ENCODE measurements at regions not wholly inside any gene's neighbourhood (a gene's known extent, or its start where the extent isn't known, plus 50 kb on each side); places are given as distances from the start of the nearest gene placed in this dataset.

- 80 to 87% methylated on average over 4 of the region's 4 CpGs for WGBS, 2 experiments (ENCODE audit: low coverage in 1 of 2, low lambda C conversion rate in 2 of 2, missing lambda C conversion rate in 2 of 2)
- Histone ChIP-seq H3K79me2 (ENCODE audit: insufficient read depth) (peaks cover 3% of the 10 kb centered on the region; the same call in 1 of the 2 replicates), H3K9me3 (ENCODE audit: low read depth) (no peaks in the 10 kb centered on the region), H3K9ac (no peak overlapping the region), H2AFZ (no peak overlapping the region), H3K4me2 (ENCODE audit: unreplicated experiment) (no peak overlapping the region), H3K27me3 (replicated peaks; ENCODE audit: insufficient read depth) (no peaks in the 10 kb centered on the region), H3K27ac (no peak overlapping the region), H3K4me1 (ENCODE audit: insufficient read depth) (no peaks in the 10 kb centered on the region), H3K4me3 (no peak overlapping the region), H3F3A (ENCODE audit: insufficient read depth) (peaks cover 9% of the 10 kb centered on the region), H3K36me3 (ENCODE audit: low read depth) (no peaks in the 10 kb centered on the region), H3K9me2 (ENCODE audit: insufficient read depth) (no peaks in the 10 kb centered on the region), H4K20me1 (ENCODE audit: insufficient read depth) (no peaks in the 10 kb centered on the region)
- DNase-seq, result no peak
- TF ChIP-seq EZH2 (IDR thresholded peaks at IDR 0.05; ENCODE audit: insufficient read depth, poor library complexity, severe bottlenecking), result no peak
- TF ChIP-seq EZH2phosphoT487 (IDR thresholded peaks at IDR 0.05; ENCODE audit: insufficient read depth, low read depth), result no peak
- in situ Hi-C loops (cut with MboI), result no loop called here
Measured at GRCh38 chr6:27023664-27024063, 223.8 kb upstream of the PRSS16 start.

GRCh38 chr6:27025351-27025750 lies 222.2 kb upstream of the PRSS16 start:
- 54 to 60% methylated on average over 1 of the region's 1 CpG for WGBS, 2 experiments (ENCODE audit: low coverage in 1 of 2, low lambda C conversion rate in 2 of 2, missing lambda C conversion rate in 2 of 2)

GRCh38 chr6:27026361-27026760 lies 221.1 kb upstream of the PRSS16 start:
- Histone ChIP-seq H3K4me1 (ENCODE audit: insufficient read depth) (no peaks in the 10 kb centered on the region), H3K36me3 (ENCODE audit: low read depth) (no peaks in the 10 kb centered on the region), H3K9ac (no peak overlapping the region), H3K9me3 (ENCODE audit: low read depth) (no peaks in the 10 kb centered on the region), H4K20me1 (ENCODE audit: insufficient read depth) (no peaks in the 10 kb centered on the region), H3K27me3 (replicated peaks; ENCODE audit: insufficient read depth) (no peaks in the 10 kb centered on the region), H3K4me2 (ENCODE audit: unreplicated experiment) (no peak overlapping the region), H3K27ac (no peak overlapping the region), H3F3A (ENCODE audit: insufficient read depth) (no peaks in the 10 kb centered on the region), H3K4me3 (no peak overlapping the region), H3K9me2 (ENCODE audit: insufficient read depth) (no peaks in the 10 kb centered on the region), H2AFZ (no peak overlapping the region), H3K79me2 (ENCODE audit: insufficient read depth) (no peaks in the 10 kb centered on the region)
- no peak for TF ChIP-seq EZH2phosphoT487 (IDR thresholded peaks at IDR 0.05; ENCODE audit: insufficient read depth, low read depth)
- TF ChIP-seq EZH2 (IDR thresholded peaks at IDR 0.05; ENCODE audit: insufficient read depth, poor library complexity, severe bottlenecking), result no peak
- 32 to 33% methylated on average over 1 of the region's 1 CpG for WGBS, 2 experiments (ENCODE audit: low coverage in 1 of 2, low lambda C conversion rate in 2 of 2, missing lambda C conversion rate in 2 of 2)
- in situ Hi-C loops (cut with MboI), result no loop called here
- DNase-seq, result no peak

More at GRCh38 chr6:27025351-27025750, 222.2 kb upstream of the PRSS16 start:
- H4K20me1 ChIP-seq (ENCODE audit: insufficient read depth), result no peaks in the 10 kb centered on the region
- no peaks in the 10 kb centered on the region for H3K27me3 ChIP-seq (replicated peaks; ENCODE audit: insufficient read depth)
- peak; percentile 5 for DNase-seq
- no peaks in the 10 kb centered on the region for H3K9me3 ChIP-seq (ENCODE audit: low read depth)
- H3K4me2 ChIP-seq (ENCODE audit: unreplicated experiment), result no peak overlapping the region
- no peaks in the 10 kb centered on the region for H3K36me3 ChIP-seq (ENCODE audit: low read depth)
- no peaks in the 10 kb centered on the region for H3K79me2 ChIP-seq (ENCODE audit: insufficient read depth)
- peaks cover 8% of the 10 kb centered on the region for H3F3A ChIP-seq (ENCODE audit: insufficient read depth)
- in situ Hi-C loops (cut with MboI), result no loop called here
- no peak overlapping the region for H3K4me3 ChIP-seq
- TF ChIP-seq EZH2phosphoT487 (IDR thresholded peaks at IDR 0.05; ENCODE audit: insufficient read depth, low read depth) (no peak), EZH2 (IDR thresholded peaks at IDR 0.05; ENCODE audit: insufficient read depth, poor library complexity, severe bottlenecking) (no peak)
- H3K27ac ChIP-seq, result no peak overlapping the region
- H3K9me2 ChIP-seq (ENCODE audit: insufficient read depth), result no peaks in the 10 kb centered on the region
- no peak overlapping the region for H3K9ac ChIP-seq
- no peaks in the 10 kb centered on the region for H3K4me1 ChIP-seq (ENCODE audit: insufficient read depth)
- H2AFZ ChIP-seq, result no peak overlapping the region

- Histone ChIP-seq H3K79me2 (ENCODE audit: insufficient read depth) (no peaks in the 10 kb centered on the region), H3K9ac (no peak overlapping the region), H3K27me3 (replicated peaks; ENCODE audit: insufficient read depth) (no peaks in the 10 kb centered on the region), H3K4me3 (no peak overlapping the region), H3K27ac (no peak overlapping the region), H2AFZ (no peak overlapping the region), H4K20me1 (ENCODE audit: insufficient read depth) (no peaks in the 10 kb centered on the region), H3K9me3 (ENCODE audit: low read depth) (no peaks in the 10 kb centered on the region), H3K4me2 (ENCODE audit: unreplicated experiment) (no peak overlapping the region), H3K36me3 (ENCODE audit: low read depth) (no peaks in the 10 kb centered on the region), H3K9me2 (ENCODE audit: insufficient read depth) (no peaks in the 10 kb centered on the region), H3K4me1 (ENCODE audit: insufficient read depth) (no peaks in the 10 kb centered on the region), H3F3A (ENCODE audit: insufficient read depth) (no peaks in the 10 kb centered on the region)
- TF ChIP-seq EZH2phosphoT487 (IDR thresholded peaks at IDR 0.05; ENCODE audit: insufficient read depth, low read depth) (no peak), EZH2 (IDR thresholded peaks at IDR 0.05; ENCODE audit: insufficient read depth, poor library complexity, severe bottlenecking) (no peak)
- in situ Hi-C loops (cut with MboI), result no loop called here
- WGBS, 2 experiments (ENCODE audit: low coverage in 1 of 2, low lambda C conversion rate in 2 of 2, missing lambda C conversion rate in 2 of 2), result 100% methylated on average over 1 of the region's 1 CpG
- DNase-seq, result no peak
Measured at GRCh38 chr6:27031302-27031701, 216.2 kb upstream of the PRSS16 start.

- H3K4me1 ChIP-seq (ENCODE audit: insufficient read depth), result no peaks in the 10 kb centered on the region
- TF ChIP-seq EZH2phosphoT487 (IDR thresholded peaks at IDR 0.05; ENCODE audit: insufficient read depth, low read depth), result no peak
- TF ChIP-seq EZH2 (IDR thresholded peaks at IDR 0.05; ENCODE audit: insufficient read depth, poor library complexity, severe bottlenecking), result no peak
Measured at GRCh38 chr6:27038498-27038897, 209.0 kb upstream of the PRSS16 start.

More at GRCh38 chr6:27038498-27038897, 209.0 kb upstream of the PRSS16 start:
- no peaks in the 10 kb centered on the region for H3K9me2 ChIP-seq (ENCODE audit: insufficient read depth)
- no peaks in the 10 kb centered on the region for H3K27me3 ChIP-seq (replicated peaks; ENCODE audit: insufficient read depth)
- no peak overlapping the region for H3K4me2 ChIP-seq (ENCODE audit: unreplicated experiment)
- in situ Hi-C loops (cut with MboI), result no loop called here
- H3K9me3 ChIP-seq (ENCODE audit: low read depth), result no peaks in the 10 kb centered on the region
- H3K4me3 ChIP-seq, result no peak overlapping the region
- no peak for DNase-seq
- H3K36me3 ChIP-seq (ENCODE audit: low read depth), result no peaks in the 10 kb centered on the region
- no peaks in the 10 kb centered on the region for H3K79me2 ChIP-seq (ENCODE audit: insufficient read depth)
- no peaks in the 10 kb centered on the region for H4K20me1 ChIP-seq (ENCODE audit: insufficient read depth)
- no peak overlapping the region for H2AFZ ChIP-seq
- no peaks in the 10 kb centered on the region for H3F3A ChIP-seq (ENCODE audit: insufficient read depth)
- H3K9ac ChIP-seq, result no peak overlapping the region
- no peak overlapping the region for H3K27ac ChIP-seq

Measured in GM23248 (cell line).